ENCODE measurements at regions not wholly inside any gene's neighbourhood (a gene's known extent, or its start where the extent isn't known, plus 50 kb on each side); places are given as distances from the start of the nearest gene placed in this dataset.
A peak's percentile ranks its signal among the peaks of the same experiment; 100 is the strongest.
"Not testable (repeated sequence)": the region's sequence is repeated elsewhere in the genome, so short reads cannot be mapped to it uniquely, and the experiment has no call there.

GRCh38 chr5:130496215-130496614 lies 592.0 kb downstream of the CHSY3 start:
- DNase-seq (ENCODE audit: low spot score) = no peak

GRCh38 chr5:130488252-130488651 lies 584.0 kb downstream of the CHSY3 start:
- no peak for DNase-seq (ENCODE audit: low spot score)

- no peak for DNase-seq (ENCODE audit: low spot score)
Observed at GRCh38 chr5:130479045-130479804, 575.0 kb downstream of the CHSY3 start.

- no peak for DNase-seq (ENCODE audit: low spot score)
Observed at GRCh38 chr5:130476325-130476724, 572.1 kb downstream of the CHSY3 start.

- no peak for DNase-seq (ENCODE audit: low spot score)
Observed at GRCh38 chr5:130462516-130462915, 558.3 kb downstream of the CHSY3 start.

- DNase-seq (ENCODE audit: low spot score) = no peak
Observed at GRCh38 chr5:130455175-130455574, 550.9 kb downstream of the CHSY3 start.

- no peak for DNase-seq (ENCODE audit: low spot score)
Observed at GRCh38 chr5:130452744-130453143, 548.5 kb downstream of the CHSY3 start.

- DNase-seq (ENCODE audit: low spot score) = no peak
Observed at GRCh38 chr5:130436430-130436829, 532.2 kb downstream of the CHSY3 start.

GRCh38 chr5:130427222-130427955 lies 523.1 kb downstream of the CHSY3 start:
- no peak for DNase-seq (ENCODE audit: low spot score)

GRCh38 chr5:130425424-130425823 lies 521.2 kb downstream of the CHSY3 start:
- no peak for DNase-seq (ENCODE audit: low spot score)

GRCh38 chr5:130424341-130424740 lies 520.1 kb downstream of the CHSY3 start:
- no peak for DNase-seq (ENCODE audit: low spot score)

GRCh38 chr5:130402906-130403305 lies 498.6 kb downstream of the CHSY3 start:
- no peak for DNase-seq (ENCODE audit: low spot score)

GRCh38 chr5:130400091-130400490 lies 495.8 kb downstream of the CHSY3 start:
- DNase-seq (ENCODE audit: low spot score) = peak; percentile 23

- no peak for DNase-seq (ENCODE audit: low spot score)
Observed at GRCh38 chr5:130398825-130399224, 494.6 kb downstream of the CHSY3 start.

GRCh38 chr5:130397727-130398126 lies 493.5 kb downstream of the CHSY3 start:
- not testable (repeated sequence) for DNase-seq (ENCODE audit: low spot score)

GRCh38 chr5:130397132-130397531 lies 492.9 kb downstream of the CHSY3 start:
- DNase-seq (ENCODE audit: low spot score) = no peak

GRCh38 chr5:130391727-130392264 lies 487.5 kb downstream of the CHSY3 start:
- not testable (repeated sequence) for DNase-seq (ENCODE audit: low spot score)

- DNase-seq (ENCODE audit: low spot score) = no peak
Observed at GRCh38 chr5:130386155-130386554, 481.9 kb downstream of the CHSY3 start.

- DNase-seq (ENCODE audit: low spot score) = no peak
Observed at GRCh38 chr5:130385656-130386055, 481.4 kb downstream of the CHSY3 start.

GRCh38 chr5:130365956-130366355 lies 461.7 kb downstream of the CHSY3 start:
- DNase-seq (ENCODE audit: low spot score) = no peak

- DNase-seq (ENCODE audit: low spot score) = no peak
Observed at GRCh38 chr5:130350131-130350530, 445.9 kb downstream of the CHSY3 start.

GRCh38 chr5:130337179-130337888 lies 433.1 kb downstream of the CHSY3 start:
- peak; percentile 66 for DNase-seq (ENCODE audit: low spot score)
